Frontal cortex (tissue), 3 donors: ENCODE measurements at regions not wholly inside any gene's neighbourhood (a gene's known extent, or its start where the extent isn't known, plus 50 kb on each side); places are given as distances from the start of the nearest gene placed in this dataset.
"Not testable (repeated sequence)": the region's sequence is repeated elsewhere in the genome, so short reads cannot be mapped to it uniquely, and the experiment has no call there.

Experiments
- DNase-seq, 2 donors: peaks; one replicate each; pipeline ENCODE4 v3.0.0; 2012; ENCODE audit warnings: low spot score in 2 of 2
- FAIRE-seq: peaks from 2 replicates; lab custom pipeline; 2012; peaks lifted over from hg19 to GRCh38; lab: Jason Lieb, UNC
- donor health status: control.
- donor health status: control.
- donor health status: control.

- DNase-seq (no peak), FAIRE-seq (no peak)
Measured at GRCh38 chr2:175872721-175873120, 129.3 kb downstream of the LNPK start.

- DNase-seq: no peak
- FAIRE-seq: no peak
Measured at GRCh38 chr2:175872005-175872348, 130.1 kb downstream of the LNPK start.

GRCh38 chr2:175871331-175872004, 130.6 kb downstream of the LNPK start:
- FAIRE-seq (no peak), DNase-seq (no peak)

- FAIRE-seq: no peak
- DNase-seq: no peak
Measured at GRCh38 chr2:175865716-175866115, 136.4 kb downstream of the LNPK start.

GRCh38 chr2:175864137-175864850, 137.8 kb downstream of the LNPK start:
- DNase-seq: no peak
- FAIRE-seq: no peak

- FAIRE-seq (no peak), DNase-seq (no peak)
Measured at GRCh38 chr2:175861958-175862357, 140.1 kb downstream of the LNPK start.

GRCh38 chr2:175855794-175856453, 146.1 kb downstream of the LNPK start:
- FAIRE-seq: no peak
- peak in 1 of 2 donors; percentile 7 for DNase-seq

GRCh38 chr2:175855236-175855635, 146.8 kb downstream of the LNPK start:
- FAIRE-seq (no peak), DNase-seq (no peak)

- DNase-seq (no peak), FAIRE-seq (no peak)
Measured at GRCh38 chr2:175854665-175855064, 147.4 kb downstream of the LNPK start.

GRCh38 chr2:175854129-175854528, 147.9 kb downstream of the LNPK start:
- FAIRE-seq (no peak), DNase-seq (no peak)

GRCh38 chr2:175853616-175853890, 148.5 kb downstream of the LNPK start:
- FAIRE-seq (no peak), DNase-seq (no peak)

GRCh38 chr2:175852879-175853615, 149.0 kb downstream of the LNPK start:
- no peak for DNase-seq
- no peak for FAIRE-seq

GRCh38 chr2:175847128-175847527, 154.9 kb downstream of the LNPK start:
- DNase-seq (no peak), FAIRE-seq (no peak)

GRCh38 chr2:175844169-175844568, 157.9 kb downstream of the LNPK start:
- no peak for DNase-seq
- FAIRE-seq: no peak

- FAIRE-seq (no peak), DNase-seq (no peak)
Measured at GRCh38 chr2:175843625-175844024, 158.4 kb downstream of the LNPK start.

- FAIRE-seq: no peak
Measured at GRCh38 chr2:175842996-175843395, 159.1 kb downstream of the LNPK start.

GRCh38 chr2:175840765-175841164, 161.3 kb downstream of the LNPK start:
- not testable (repeated sequence) for FAIRE-seq

More at GRCh38 chr2:175842996-175843395, 159.1 kb downstream of the LNPK start:
- DNase-seq: no peak

GRCh38 chr2:175840256-175840655, 161.8 kb downstream of the LNPK start:
- DNase-seq (no peak), FAIRE-seq (no peak)

More at GRCh38 chr2:175840765-175841164, 161.3 kb downstream of the LNPK start:
- not testable (repeated sequence) for DNase-seq

GRCh38 chr2:175838979-175839378, 163.1 kb downstream of the LNPK start:
- FAIRE-seq (no peak), DNase-seq (no peak)

GRCh38 chr2:175837046-175837445, 165.0 kb downstream of the LNPK start:
- no peak for DNase-seq

GRCh38 chr2:175836361-175836760, 165.7 kb downstream of the LNPK start:
- FAIRE-seq: no peak
- DNase-seq: no peak

More at GRCh38 chr2:175837046-175837445, 165.0 kb downstream of the LNPK start:
- no peak for FAIRE-seq
